ENCODE measurements at regions not wholly inside any gene's neighbourhood (a gene's known extent, or its start where the extent isn't known, plus 50 kb on each side); places are given as distances from the start of the nearest gene placed in this dataset.
"Not testable (repeated sequence)": the region's sequence is repeated elsewhere in the genome, so short reads cannot be mapped to it uniquely, and the experiment has no call there.

GRCh38 chr12:65670775-65671174 lies 153.5 kb upstream of the HMGA2 start:
- H3K4me3 ChIP-seq (ENCODE audit: low read length): no peak overlapping the region

GRCh38 chr12:65672441-65672840 lies 151.8 kb upstream of the HMGA2 start:
- TF ChIP-seq ZNF274 (IDR thresholded peaks at IDR 0.05; ENCODE audit: low read depth, low read length): no peak
- no peak overlapping the region for H3K4me3 ChIP-seq (ENCODE audit: low read length)

More at GRCh38 chr12:65670775-65671174, 153.5 kb upstream of the HMGA2 start:
- no peak for TF ChIP-seq ZNF274 (IDR thresholded peaks at IDR 0.05; ENCODE audit: low read depth, low read length)

DNA sequence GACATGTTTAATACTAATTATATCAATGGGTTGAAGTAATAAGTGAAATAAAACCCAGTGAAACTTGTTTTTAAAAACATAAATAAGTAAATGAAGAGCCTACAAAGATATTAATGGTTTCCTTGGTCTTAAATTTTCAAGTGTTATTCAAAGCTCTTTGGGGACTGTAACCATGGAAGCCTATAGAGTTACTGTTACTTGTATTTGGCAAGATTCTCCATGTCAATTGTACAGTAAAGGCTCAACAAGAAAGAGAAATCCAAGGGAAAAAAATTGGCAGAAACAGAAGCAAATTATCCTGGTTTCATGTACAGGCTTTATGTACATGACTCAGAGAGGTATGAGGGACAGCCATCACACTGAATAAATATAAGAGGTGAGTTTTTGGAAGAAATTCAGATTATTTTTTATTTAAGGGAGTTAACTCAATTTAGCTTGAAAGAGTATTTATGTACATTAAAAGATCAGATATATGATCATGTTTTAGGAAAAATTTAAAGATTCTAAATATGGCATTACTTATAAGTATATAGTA lies 151.1 kb upstream of the HMGA2 start:
- TF ChIP-seq ZNF274 (IDR thresholded peaks at IDR 0.05; ENCODE audit: low read depth, low read length): no peak
- H3K4me3 ChIP-seq (ENCODE audit: low read length): no peak overlapping the region

GRCh38 chr12:65673732-65674131 lies 150.6 kb upstream of the HMGA2 start:
- no peak for TF ChIP-seq ZNF274 (IDR thresholded peaks at IDR 0.05; ENCODE audit: low read depth, low read length)
- H3K4me3 ChIP-seq (ENCODE audit: low read length): no peak overlapping the region

DNA sequence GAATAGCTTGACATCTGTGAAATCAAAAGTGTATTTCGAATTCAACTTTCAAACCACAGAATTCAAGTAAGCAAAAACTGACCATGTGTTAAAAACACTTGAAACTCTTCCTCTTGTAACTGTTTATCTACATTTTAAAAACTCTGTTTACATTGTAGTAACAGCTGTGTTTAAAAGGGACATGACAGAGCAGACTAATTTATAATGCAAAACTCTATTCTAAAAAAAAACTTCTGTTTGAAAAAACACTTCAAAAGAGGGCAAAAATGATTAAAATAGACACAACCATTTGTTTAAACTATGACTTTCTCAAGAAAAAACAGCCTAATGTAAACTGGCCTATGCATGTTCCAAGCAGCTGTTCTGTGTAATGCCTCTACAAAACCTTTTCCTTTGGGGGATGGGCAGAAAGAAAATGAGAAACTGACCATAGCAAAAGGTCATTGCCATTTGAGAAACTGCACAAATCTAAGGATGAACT lies 149.1 kb upstream of the HMGA2 start:
- no peak overlapping the region for H3K4me3 ChIP-seq (ENCODE audit: low read length)
- TF ChIP-seq ZNF274 (IDR thresholded peaks at IDR 0.05; ENCODE audit: low read depth, low read length): no peak

DNA sequence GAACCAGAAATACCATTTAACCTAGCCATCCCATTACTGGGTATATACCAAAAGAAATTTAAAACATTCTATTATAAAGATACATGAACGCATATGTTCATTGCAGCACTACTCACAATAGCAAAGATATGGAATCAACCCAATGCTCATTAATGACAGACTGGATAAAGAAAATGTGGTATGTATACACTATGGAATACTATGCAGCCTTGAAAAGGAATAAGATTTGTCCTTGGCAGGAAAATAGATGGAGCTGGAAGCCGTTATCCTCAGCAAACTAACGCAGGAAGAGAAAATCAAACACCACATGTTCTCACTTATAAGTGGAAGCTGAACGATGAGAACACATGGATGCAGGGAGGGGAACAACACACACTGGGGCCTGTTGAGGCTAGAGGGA lies 146.1 kb upstream of the HMGA2 start:
- H3K4me3 ChIP-seq (ENCODE audit: low read length): not testable (repeated sequence)

- no peak for TF ChIP-seq ZNF274 (IDR thresholded peaks at IDR 0.05; ENCODE audit: low read depth, low read length)
- H3K4me3 ChIP-seq (ENCODE audit: low read length): no peak overlapping the region
Observed at GRCh38 chr12:65681226-65681625, 143.1 kb upstream of the HMGA2 start.

DNA sequence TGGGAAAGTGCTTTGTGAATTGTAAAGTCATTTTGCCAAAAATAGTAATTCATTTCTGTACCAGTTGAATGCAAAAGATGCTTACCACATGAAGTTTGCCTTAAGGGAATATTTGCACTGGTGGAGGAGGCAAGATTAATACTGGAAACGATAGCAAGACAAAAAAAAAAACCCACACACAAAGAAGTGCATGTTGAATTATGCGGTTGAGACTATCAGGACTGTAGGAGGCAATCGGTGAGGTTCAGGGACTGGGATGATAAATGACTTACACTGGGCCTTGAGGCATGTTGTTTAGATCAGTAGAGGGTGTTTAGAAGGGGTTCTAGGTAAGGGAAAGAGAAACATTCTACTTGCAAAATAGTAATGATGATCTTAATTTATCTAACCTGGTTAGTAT lies 142.2 kb upstream of the HMGA2 start:
- TF ChIP-seq ZNF274 (IDR thresholded peaks at IDR 0.05; ENCODE audit: low read depth, low read length): no peak
- no peak overlapping the region for H3K4me3 ChIP-seq (ENCODE audit: low read length)

DNA sequence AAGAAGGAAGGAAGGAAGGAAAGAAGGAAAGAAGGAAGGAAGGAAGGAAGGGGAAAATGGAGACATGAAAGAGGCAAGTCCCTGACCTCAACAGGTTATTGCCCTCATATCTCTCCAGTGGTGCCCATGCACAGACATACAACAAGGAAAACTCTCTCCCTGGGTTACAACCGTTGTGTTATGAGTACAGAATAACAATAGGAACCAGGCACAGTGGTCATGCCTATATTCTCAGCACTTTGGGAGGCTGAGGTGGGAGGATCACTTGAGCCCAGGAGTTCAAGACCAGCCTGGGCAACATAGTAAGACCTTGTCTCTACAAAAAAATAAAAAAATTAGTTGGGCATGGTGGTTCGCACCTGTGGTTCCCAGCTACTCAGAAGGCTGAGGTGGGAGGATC lies 139.4 kb upstream of the HMGA2 start:
- H3K4me3 ChIP-seq (ENCODE audit: low read length): no peak overlapping the region
- TF ChIP-seq ZNF274 (IDR thresholded peaks at IDR 0.05; ENCODE audit: low read depth, low read length): no peak

- H3K4me3 ChIP-seq (ENCODE audit: low read length): no peak overlapping the region
- no peak for TF ChIP-seq ZNF274 (IDR thresholded peaks at IDR 0.05; ENCODE audit: low read depth, low read length)
Observed at GRCh38 chr12:65685514-65685913, 138.8 kb upstream of the HMGA2 start.

GRCh38 chr12:65689508-65689907 lies 134.8 kb upstream of the HMGA2 start:
- H3K4me3 ChIP-seq (ENCODE audit: low read length): no peak overlapping the region
- TF ChIP-seq ZNF274 (IDR thresholded peaks at IDR 0.05; ENCODE audit: low read depth, low read length): no peak

GRCh38 chr12:65690477-65690876 lies 133.8 kb upstream of the HMGA2 start:
- no peak for TF ChIP-seq ZNF274 (IDR thresholded peaks at IDR 0.05; ENCODE audit: low read depth, low read length)
- H3K4me3 ChIP-seq (ENCODE audit: low read length): no peak overlapping the region

GRCh38 chr12:65694130-65694529 lies 130.2 kb upstream of the HMGA2 start:
- no peak for TF ChIP-seq ZNF274 (IDR thresholded peaks at IDR 0.05; ENCODE audit: low read depth, low read length)
- H3K4me3 ChIP-seq (ENCODE audit: low read length): no peak overlapping the region

- TF ChIP-seq ZNF274 (IDR thresholded peaks at IDR 0.05; ENCODE audit: low read depth, low read length): no peak
- H3K4me3 ChIP-seq (ENCODE audit: low read length): no peak overlapping the region
Observed at GRCh38 chr12:65695113-65695865, 129.0 kb upstream of the HMGA2 start.

DNA sequence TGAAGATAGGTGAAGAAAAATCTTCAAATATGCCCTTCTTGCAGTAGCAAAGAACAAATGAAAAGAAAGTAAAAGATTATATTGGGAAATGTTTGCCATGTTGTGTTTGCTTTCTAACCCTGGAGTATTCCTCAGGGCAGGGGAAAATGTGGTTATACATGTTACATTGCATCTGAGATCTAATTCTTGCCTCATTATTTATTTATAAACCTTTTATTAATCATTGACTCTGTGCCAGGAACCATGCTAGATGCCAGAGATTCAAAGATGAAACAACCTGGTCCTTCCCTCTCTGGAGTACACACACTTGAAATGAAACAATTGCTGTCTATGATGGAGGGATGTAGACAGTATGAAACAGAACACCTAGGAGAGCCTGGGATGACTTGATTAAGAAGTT lies 128.1 kb upstream of the HMGA2 start:
- H3K4me3 ChIP-seq (ENCODE audit: low read length): no peak overlapping the region
- no peak for TF ChIP-seq ZNF274 (IDR thresholded peaks at IDR 0.05; ENCODE audit: low read depth, low read length)

- TF ChIP-seq ZNF274 (IDR thresholded peaks at IDR 0.05; ENCODE audit: low read depth, low read length): no peak
- H3K4me3 ChIP-seq (ENCODE audit: low read length): no peak overlapping the region
Observed at GRCh38 chr12:65699251-65699650, 125.0 kb upstream of the HMGA2 start.

Measured in GM08714 (cell line).